VCaP (cell line): ENCODE measurements at regions not wholly inside any gene's neighbourhood (a gene's known extent, or its start where the extent isn't known, plus 50 kb on each side); places are given as distances from the start of the nearest gene placed in this dataset.

Experiments used
- H3K27ac ChIP-seq: fragments of 450-650 bp; 2 replicates; pipeline ENCODE4 v1.5.1; 2017
- TF ChIP-seq, protein P1 (sequence below): fragments of 450-650 bp; conservative IDR thresholded peaks from 2 replicates; pipeline ENCODE4 v1.5.1; 2017; ENCODE audit warnings: mild to moderate bottlenecking, moderate library complexity

DNA sequence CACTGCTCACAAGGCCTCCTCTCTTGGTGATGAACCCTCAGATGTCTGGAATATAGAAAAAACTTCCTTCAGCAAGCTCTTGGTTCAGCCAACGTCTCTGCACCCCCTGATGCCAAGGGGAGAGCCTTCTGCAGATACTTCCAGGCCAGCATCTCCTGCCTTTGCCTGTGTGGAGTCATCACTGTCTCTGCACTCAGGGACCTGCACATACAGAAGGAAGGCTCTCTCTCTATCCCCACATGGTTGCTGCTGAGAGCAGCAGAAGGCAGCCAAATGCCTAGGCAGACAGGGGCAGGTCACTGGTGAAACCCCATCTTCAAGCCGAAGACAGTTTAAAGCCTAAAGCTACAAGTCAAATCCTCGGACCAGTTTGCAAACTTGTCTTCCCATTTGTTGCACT, 137.6 kb downstream of the WDR11 start:
- TF ChIP-seq, protein P1, sequence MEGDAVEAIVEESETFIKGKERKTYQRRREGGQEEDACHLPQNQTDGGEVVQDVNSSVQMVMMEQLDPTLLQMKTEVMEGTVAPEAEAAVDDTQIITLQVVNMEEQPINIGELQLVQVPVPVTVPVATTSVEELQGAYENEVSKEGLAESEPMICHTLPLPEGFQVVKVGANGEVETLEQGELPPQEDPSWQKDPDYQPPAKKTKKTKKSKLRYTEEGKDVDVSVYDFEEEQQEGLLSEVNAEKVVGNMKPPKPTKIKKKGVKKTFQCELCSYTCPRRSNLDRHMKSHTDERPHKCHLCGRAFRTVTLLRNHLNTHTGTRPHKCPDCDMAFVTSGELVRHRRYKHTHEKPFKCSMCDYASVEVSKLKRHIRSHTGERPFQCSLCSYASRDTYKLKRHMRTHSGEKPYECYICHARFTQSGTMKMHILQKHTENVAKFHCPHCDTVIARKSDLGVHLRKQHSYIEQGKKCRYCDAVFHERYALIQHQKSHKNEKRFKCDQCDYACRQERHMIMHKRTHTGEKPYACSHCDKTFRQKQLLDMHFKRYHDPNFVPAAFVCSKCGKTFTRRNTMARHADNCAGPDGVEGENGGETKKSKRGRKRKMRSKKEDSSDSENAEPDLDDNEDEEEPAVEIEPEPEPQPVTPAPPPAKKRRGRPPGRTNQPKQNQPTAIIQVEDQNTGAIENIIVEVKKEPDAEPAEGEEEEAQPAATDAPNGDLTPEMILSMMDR, result no peak
- H3K27ac ChIP-seq, result no peak overlapping the region

GRCh38 chr10:120989279-120989678, 138.1 kb downstream of the WDR11 start:
- TF ChIP-seq, protein P1, result no peak
- H3K27ac ChIP-seq, result no peak overlapping the region

DNA sequence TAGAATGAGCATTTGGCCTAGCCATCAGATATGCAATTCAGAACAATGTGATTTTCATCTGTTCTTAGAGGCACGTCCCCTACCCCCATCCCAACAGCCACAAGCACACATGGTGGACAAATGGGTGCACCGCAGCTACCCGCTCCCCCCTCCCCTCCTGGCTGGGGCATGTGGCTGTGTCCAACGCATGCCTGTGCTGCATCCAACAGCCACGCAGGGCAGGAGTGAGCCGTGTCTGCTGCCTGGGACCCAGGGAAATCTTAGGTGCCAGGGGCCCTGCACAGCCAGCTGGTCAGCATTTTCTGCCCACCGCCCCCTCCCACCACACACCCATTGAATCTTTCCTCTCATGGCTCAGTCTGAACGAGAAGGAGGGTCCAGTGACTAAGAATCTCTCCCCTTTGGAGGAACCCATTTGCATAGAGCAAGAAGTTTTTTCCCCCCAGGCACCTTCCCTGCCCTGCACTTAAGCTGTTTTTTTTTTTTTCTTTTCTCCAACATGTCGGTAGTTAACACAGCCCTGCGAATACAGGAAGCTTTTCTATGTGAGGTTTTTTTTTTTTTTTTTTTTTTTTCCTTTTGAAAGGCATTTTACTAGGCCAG, 138.9 kb downstream of the WDR11 start:
- TF ChIP-seq, protein P1, result no peak
- no peak overlapping the region for H3K27ac ChIP-seq

- H3K27ac ChIP-seq, result no peak overlapping the region
- TF ChIP-seq, protein P1, result no peak
Measured at GRCh38 chr10:120990831-120991230, 139.7 kb downstream of the WDR11 start.

DNA sequence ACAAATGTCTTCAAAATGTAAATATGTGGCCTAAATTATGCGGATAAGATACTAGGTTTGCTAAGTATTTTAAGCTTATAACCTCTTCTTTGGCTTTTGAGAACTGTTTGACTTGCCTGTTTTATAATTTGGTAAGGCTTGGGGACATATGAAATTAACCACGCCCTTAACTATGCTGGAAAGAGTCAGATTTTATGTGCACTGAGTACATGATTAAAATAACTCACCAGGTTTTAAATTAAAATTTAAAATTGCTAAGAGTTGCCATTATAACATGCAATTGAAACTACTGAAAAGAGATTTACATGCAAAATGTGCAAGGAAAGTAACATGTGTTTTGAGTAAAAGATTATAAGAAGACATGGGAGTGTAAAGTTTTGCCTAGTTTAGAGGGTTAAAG, 141.9 kb downstream of the WDR11 start:
- TF ChIP-seq, protein P1, result no peak
- H3K27ac ChIP-seq, result no peak overlapping the region

DNA sequence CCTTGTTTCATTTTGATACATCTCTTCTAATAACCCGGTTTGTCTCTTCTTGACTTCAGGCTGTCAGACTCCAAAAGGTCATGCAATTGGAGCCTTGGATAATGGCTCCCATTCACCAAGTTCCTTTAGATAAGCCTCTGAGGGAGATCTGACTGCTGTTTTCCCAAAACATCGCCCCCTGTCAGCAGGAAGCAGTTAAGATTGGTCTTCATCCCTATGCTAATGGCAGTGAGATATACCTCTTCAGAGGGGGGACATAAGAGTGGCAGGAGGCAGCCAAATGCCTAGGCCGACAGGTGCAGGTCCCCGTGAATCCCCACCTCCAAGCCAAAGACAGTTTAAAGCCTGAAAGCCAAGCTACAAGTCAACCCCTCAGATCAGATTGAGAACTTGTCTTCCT, 144.6 kb downstream of the WDR11 start:
- no peak overlapping the region for H3K27ac ChIP-seq
- TF ChIP-seq, protein P1, result no peak

DNA sequence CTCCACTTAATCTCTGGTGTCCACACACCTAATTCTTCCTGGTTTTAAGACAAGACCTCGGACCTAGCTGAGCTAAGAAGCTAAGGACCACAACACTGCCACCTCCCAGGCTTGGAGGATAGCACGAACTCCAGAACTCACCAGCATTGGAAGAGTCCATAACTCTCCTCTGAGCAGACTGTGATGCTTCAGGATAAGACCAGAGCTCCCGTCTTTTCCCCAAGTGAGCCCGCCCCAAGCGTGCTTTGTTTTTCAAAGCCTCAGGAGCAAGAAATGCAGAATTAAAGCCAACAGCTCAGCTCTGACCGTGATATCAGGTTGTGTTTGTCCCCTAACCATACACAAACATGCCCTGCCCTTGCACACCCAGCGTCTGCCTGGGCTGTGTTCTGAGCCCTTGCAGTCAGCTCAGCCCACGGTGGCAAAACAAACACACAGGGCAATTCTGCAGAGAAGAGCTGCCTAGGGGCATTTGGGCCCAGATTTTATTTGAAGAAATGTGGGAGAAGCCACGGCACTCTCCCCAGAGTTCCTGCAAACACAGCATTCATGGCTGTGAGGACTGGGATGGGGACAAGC, 145.4 kb downstream of the WDR11 start:
- TF ChIP-seq, protein P1, result no peak
- H3K27ac ChIP-seq, result no peak overlapping the region
